ENCODE measurements at regions not wholly inside any gene's neighbourhood (a gene's known extent, or its start where the extent isn't known, plus 50 kb on each side); places are given as distances from the start of the nearest gene placed in this dataset.

DNA sequence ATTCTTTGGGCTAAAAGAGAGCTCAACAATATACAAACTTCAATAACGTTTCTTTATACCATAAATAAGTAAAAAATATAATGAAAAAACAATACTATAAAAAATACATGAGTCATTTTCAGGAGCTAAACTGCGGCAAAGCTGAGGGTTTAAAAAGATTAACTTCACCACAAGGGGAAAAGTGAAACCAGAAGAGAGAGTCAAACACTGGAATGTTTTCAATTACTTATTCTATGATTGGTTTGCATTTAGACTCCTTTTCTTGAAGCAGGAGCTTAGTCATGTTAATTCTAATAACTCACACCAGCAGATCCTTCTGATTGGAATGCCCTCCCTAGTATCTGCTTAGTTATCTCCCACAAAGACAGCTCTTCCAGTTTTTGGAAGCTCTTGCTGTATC lies 627.3 kb downstream of the UTRN start:
- Histone ChIP-seq H3K27ac (ENCODE audit: low read depth, low read length) (no peak overlapping the region), H4K8ac (ENCODE audit: low read depth, low read length) (no peak overlapping the region), H3K4me3 (ENCODE audit: low read length) (no peak overlapping the region), H2BK120ac (ENCODE audit: low read depth, low read length) (no peak overlapping the region), H2BK15ac (replicated peaks; ENCODE audit: low read depth) (no peak overlapping the region), H2BK5ac (ENCODE audit: low read length) (no peak overlapping the region), H3K4me1 (ENCODE audit: control insufficient read depth, low read depth, low read length) (no peaks in the 10 kb centered on the region), H3K36me3 (ENCODE audit: control insufficient read depth, insufficient read depth, low read length) (no peaks in the 10 kb centered on the region), H3K23ac (ENCODE audit: low read length) (no peak overlapping the region), H3K9ac (ENCODE audit: low read length) (no peak overlapping the region), H3K27me3 (ENCODE audit: insufficient read depth, low read length, poor library complexity) (no peaks in the 10 kb centered on the region), H3K4ac (ENCODE audit: low read depth, low read length) (no peak overlapping the region), H4K5ac (ENCODE audit: low read length) (no peak overlapping the region), H3K79me1 (ENCODE audit: low read length) (no peaks in the 10 kb centered on the region), H2AK5ac (ENCODE audit: low read length) (no peak overlapping the region), H3K4me2 (ENCODE audit: low read length) (no peak overlapping the region), H3K56ac (ENCODE audit: low read length) (no peak overlapping the region), H3K79me2 (ENCODE audit: control insufficient read depth, insufficient read depth, low read length) (no peaks in the 10 kb centered on the region), H3K18ac (ENCODE audit: low read length) (no peak overlapping the region)
- DNase-seq = no peak
- no CpG with 5 or more reads among the region's 2 CpGs for WGBS (ENCODE audit: extremely low coverage, insufficient coverage, low lambda C conversion rate)

DNA sequence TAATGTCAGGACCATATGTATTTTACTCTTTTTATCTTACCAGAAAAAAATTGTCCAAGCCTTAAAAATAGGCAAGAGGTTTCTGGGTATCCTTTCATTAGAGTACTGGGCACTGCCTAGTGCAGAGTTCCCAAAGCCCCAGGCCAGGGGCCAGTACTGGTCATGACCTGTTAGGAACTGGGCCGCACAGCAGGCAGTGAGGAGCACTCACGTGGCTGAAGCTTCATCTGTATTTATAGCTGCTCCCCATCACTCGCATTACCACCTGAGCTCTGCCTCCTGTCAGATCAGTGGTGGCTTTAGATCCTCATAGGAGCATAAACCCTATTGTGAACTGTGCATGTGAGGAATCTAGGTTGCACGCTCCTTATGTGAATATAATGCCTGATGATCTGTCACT lies 632.9 kb downstream of the UTRN start:
- Histone ChIP-seq H3K4ac (ENCODE audit: low read depth, low read length) (no peak overlapping the region), H3K4me2 (ENCODE audit: low read length) (no peak overlapping the region), H2BK15ac (replicated peaks; ENCODE audit: low read depth) (no peak overlapping the region), H3K9ac (ENCODE audit: low read length) (no peak overlapping the region), H3K79me2 (ENCODE audit: control insufficient read depth, insufficient read depth, low read length) (no peaks in the 10 kb centered on the region), H4K5ac (ENCODE audit: low read length) (no peak overlapping the region), H3K23ac (ENCODE audit: low read length) (no peak overlapping the region), H4K8ac (ENCODE audit: low read depth, low read length) (no peak overlapping the region), H3K18ac (ENCODE audit: low read length) (no peak overlapping the region), H3K56ac (ENCODE audit: low read length) (no peak overlapping the region), H2AK5ac (ENCODE audit: low read length) (no peak overlapping the region), H3K27ac (ENCODE audit: low read depth, low read length) (no peak overlapping the region), H3K4me3 (ENCODE audit: low read length) (no peak overlapping the region), H3K79me1 (ENCODE audit: low read length) (no peaks in the 10 kb centered on the region), H2BK120ac (ENCODE audit: low read depth, low read length) (no peak overlapping the region), H2BK5ac (ENCODE audit: low read length) (no peak overlapping the region), H3K4me1 (ENCODE audit: control insufficient read depth, low read depth, low read length) (no peaks in the 10 kb centered on the region), H3K27me3 (ENCODE audit: insufficient read depth, low read length, poor library complexity) (no peaks in the 10 kb centered on the region), H3K36me3 (ENCODE audit: control insufficient read depth, insufficient read depth, low read length) (no peaks in the 10 kb centered on the region)
- no peak for DNase-seq
- no CpG with 5 or more reads among the region's 4 CpGs for WGBS (ENCODE audit: extremely low coverage, insufficient coverage, low lambda C conversion rate)

DNA sequence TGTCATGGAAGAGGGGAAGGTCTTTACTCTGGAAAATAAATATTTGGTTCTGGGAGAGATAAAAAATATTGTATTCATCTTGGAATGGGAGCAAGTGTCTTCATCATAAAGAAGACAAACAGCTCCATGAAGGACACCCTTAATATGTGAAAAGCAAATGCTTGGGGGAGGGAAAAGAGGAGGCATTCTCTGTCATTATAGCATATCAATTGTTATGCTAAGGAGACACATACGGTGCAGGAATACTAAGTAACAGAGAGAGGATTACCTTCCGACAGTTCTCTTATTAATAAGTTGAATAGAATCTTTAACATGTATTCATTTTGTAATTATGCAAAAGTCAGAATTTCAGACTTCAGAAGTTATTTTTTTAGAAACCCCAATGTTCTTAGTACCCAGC lies 634.4 kb downstream of the UTRN start:
- no peak for DNase-seq
- no peaks in the 10 kb centered on the region for H3K27me3 ChIP-seq (ENCODE audit: insufficient read depth, low read length, poor library complexity)

DNA sequence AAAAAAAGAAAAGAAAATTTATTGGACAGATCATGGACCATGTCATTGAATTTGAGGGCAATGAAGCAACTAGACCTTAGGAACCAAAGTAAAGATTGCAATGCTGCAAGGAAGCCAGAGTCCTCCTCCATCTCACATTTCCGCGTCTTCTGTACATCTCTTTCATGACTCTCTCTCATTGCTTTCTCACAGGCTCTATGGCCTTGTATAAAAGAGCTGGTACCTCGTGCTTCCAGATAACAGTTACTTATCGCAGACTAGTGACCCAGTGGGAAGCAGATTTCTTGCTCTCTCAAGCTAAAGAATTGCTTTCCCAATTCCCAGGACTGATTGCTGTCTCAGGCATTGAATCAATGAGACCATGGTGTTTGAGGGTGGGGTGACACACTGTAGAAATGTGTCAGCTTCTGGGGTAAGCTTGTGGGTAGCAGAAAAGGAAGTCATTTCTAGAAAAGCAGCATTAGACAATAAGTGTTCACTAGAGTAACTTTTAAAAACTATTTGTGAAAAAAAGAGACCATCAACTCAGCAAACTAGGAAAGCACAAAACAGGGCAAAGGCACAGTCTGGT lies 635.3 kb downstream of the UTRN start:
- Histone ChIP-seq H3K36me3 (ENCODE audit: control insufficient read depth, insufficient read depth, low read length) (no peaks in the 10 kb centered on the region), H3K18ac (ENCODE audit: low read length) (no peak overlapping the region), H3K56ac (ENCODE audit: low read length) (no peak overlapping the region), H2BK120ac (ENCODE audit: low read depth, low read length) (no peak overlapping the region), H3K27ac (ENCODE audit: low read depth, low read length) (no peak overlapping the region), H3K9ac (ENCODE audit: low read length) (no peak overlapping the region), H2AK5ac (ENCODE audit: low read length) (no peak overlapping the region), H3K79me2 (ENCODE audit: control insufficient read depth, insufficient read depth, low read length) (no peaks in the 10 kb centered on the region), H3K4me2 (ENCODE audit: low read length) (no peak overlapping the region), H2BK15ac (replicated peaks; ENCODE audit: low read depth) (no peak overlapping the region), H3K79me1 (ENCODE audit: low read length) (no peaks in the 10 kb centered on the region), H3K27me3 (ENCODE audit: insufficient read depth, low read length, poor library complexity) (no peaks in the 10 kb centered on the region), H2BK5ac (ENCODE audit: low read length) (no peak overlapping the region), H4K5ac (ENCODE audit: low read length) (no peak overlapping the region), H3K4me3 (ENCODE audit: low read length) (no peak overlapping the region), H4K8ac (ENCODE audit: low read depth, low read length) (no peak overlapping the region), H3K23ac (ENCODE audit: low read length) (no peak overlapping the region), H3K4me1 (ENCODE audit: control insufficient read depth, low read depth, low read length) (no peaks in the 10 kb centered on the region), H3K4ac (ENCODE audit: low read depth, low read length) (no peak overlapping the region)
- WGBS (ENCODE audit: extremely low coverage, insufficient coverage, low lambda C conversion rate) = no CpG with 5 or more reads among the region's 4 CpGs
- DNase-seq = no peak

More for the DNA sequence above, 634.4 kb downstream of the UTRN start:
- no peak overlapping the region for H3K18ac ChIP-seq (ENCODE audit: low read length)
- no peak overlapping the region for H3K4me2 ChIP-seq (ENCODE audit: low read length)
- no peak overlapping the region for H2BK15ac ChIP-seq (replicated peaks; ENCODE audit: low read depth)
- no peak overlapping the region for H2BK120ac ChIP-seq (ENCODE audit: low read depth, low read length)
- H3K79me1 ChIP-seq (ENCODE audit: low read length) = no peaks in the 10 kb centered on the region
- H3K4me1 ChIP-seq (ENCODE audit: control insufficient read depth, low read depth, low read length) = no peaks in the 10 kb centered on the region
- H3K56ac ChIP-seq (ENCODE audit: low read length) = no peak overlapping the region
- H3K4ac ChIP-seq (ENCODE audit: low read depth, low read length) = no peak overlapping the region
- no peak overlapping the region for H3K4me3 ChIP-seq (ENCODE audit: low read length)
- no peak overlapping the region for H2AK5ac ChIP-seq (ENCODE audit: low read length)
- no peak overlapping the region for H3K9ac ChIP-seq (ENCODE audit: low read length)
- no peaks in the 10 kb centered on the region for H3K79me2 ChIP-seq (ENCODE audit: control insufficient read depth, insufficient read depth, low read length)
- no CpG with 5 or more reads among the region's 2 CpGs for WGBS (ENCODE audit: extremely low coverage, insufficient coverage, low lambda C conversion rate)
- H3K27ac ChIP-seq (ENCODE audit: low read depth, low read length) = no peak overlapping the region
- no peak overlapping the region for H3K23ac ChIP-seq (ENCODE audit: low read length)
- no peak overlapping the region for H2BK5ac ChIP-seq (ENCODE audit: low read length)
- no peaks in the 10 kb centered on the region for H3K36me3 ChIP-seq (ENCODE audit: control insufficient read depth, insufficient read depth, low read length)
- no peak overlapping the region for H4K5ac ChIP-seq (ENCODE audit: low read length)
- no peak overlapping the region for H4K8ac ChIP-seq (ENCODE audit: low read depth, low read length)

DNA sequence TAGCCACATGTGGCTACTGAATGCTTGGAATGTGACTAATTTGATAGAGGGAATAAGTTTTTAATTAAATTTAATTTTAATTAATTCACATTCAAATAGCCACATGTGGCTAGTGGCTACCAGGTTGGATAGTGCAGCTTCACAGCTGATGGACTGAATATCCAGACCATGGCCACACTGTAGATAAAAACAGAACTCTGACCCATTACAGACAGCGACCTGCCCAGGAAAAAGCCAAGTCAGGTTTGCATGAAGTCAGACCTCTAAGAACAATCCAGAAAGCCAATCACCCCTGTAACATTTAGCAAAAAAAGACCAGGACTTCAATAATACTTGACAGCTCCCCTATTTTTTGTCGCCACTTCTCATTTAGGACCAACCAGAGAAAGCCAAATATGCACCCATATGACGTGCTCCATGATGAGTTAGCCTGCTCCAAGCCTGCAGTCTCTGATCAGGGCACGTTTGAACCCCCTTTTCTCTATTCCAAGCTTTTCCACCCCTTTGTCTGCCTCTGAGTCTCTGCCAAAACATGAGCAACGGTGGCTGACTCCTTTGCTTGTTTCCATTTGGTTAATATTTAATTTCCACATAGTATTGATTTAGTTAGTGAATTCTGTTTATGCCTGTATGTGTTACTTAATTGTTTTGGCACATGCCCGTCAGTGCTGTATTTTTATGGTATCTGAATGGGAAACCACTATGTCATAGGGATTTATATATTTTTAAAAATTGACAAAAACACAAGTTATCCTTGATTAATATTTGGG lies 636.3 kb downstream of the UTRN start:
- Histone ChIP-seq H4K8ac (ENCODE audit: low read depth, low read length) (no peak overlapping the region), H3K79me2 (ENCODE audit: control insufficient read depth, insufficient read depth, low read length) (no peaks in the 10 kb centered on the region), H2BK5ac (ENCODE audit: low read length) (no peak overlapping the region), H4K5ac (ENCODE audit: low read length) (no peak overlapping the region), H3K56ac (ENCODE audit: low read length) (no peak overlapping the region), H3K23ac (ENCODE audit: low read length) (no peak overlapping the region), H3K27me3 (ENCODE audit: insufficient read depth, low read length, poor library complexity) (no peaks in the 10 kb centered on the region), H2BK120ac (ENCODE audit: low read depth, low read length) (no peak overlapping the region), H3K27ac (ENCODE audit: low read depth, low read length) (no peak overlapping the region), H3K4me2 (ENCODE audit: low read length) (no peak overlapping the region), H3K4ac (ENCODE audit: low read depth, low read length) (no peak overlapping the region), H2AK5ac (ENCODE audit: low read length) (no peak overlapping the region), H3K36me3 (ENCODE audit: control insufficient read depth, insufficient read depth, low read length) (no peaks in the 10 kb centered on the region), H2BK15ac (replicated peaks; ENCODE audit: low read depth) (no peak overlapping the region), H3K18ac (ENCODE audit: low read length) (no peak overlapping the region), H3K4me1 (ENCODE audit: control insufficient read depth, low read depth, low read length) (no peaks in the 10 kb centered on the region), H3K9ac (ENCODE audit: low read length) (no peak overlapping the region), H3K79me1 (ENCODE audit: low read length) (no peaks in the 10 kb centered on the region), H3K4me3 (ENCODE audit: low read length) (no peak overlapping the region)
- WGBS (ENCODE audit: extremely low coverage, insufficient coverage, low lambda C conversion rate) = no CpG with 5 or more reads among the region's 6 CpGs
- DNase-seq = no peak
